ENCODE measurements at regions not wholly inside any gene's neighbourhood (a gene's known extent, or its start where the extent isn't known, plus 50 kb on each side); places are given as distances from the start of the nearest gene placed in this dataset.

DNA sequence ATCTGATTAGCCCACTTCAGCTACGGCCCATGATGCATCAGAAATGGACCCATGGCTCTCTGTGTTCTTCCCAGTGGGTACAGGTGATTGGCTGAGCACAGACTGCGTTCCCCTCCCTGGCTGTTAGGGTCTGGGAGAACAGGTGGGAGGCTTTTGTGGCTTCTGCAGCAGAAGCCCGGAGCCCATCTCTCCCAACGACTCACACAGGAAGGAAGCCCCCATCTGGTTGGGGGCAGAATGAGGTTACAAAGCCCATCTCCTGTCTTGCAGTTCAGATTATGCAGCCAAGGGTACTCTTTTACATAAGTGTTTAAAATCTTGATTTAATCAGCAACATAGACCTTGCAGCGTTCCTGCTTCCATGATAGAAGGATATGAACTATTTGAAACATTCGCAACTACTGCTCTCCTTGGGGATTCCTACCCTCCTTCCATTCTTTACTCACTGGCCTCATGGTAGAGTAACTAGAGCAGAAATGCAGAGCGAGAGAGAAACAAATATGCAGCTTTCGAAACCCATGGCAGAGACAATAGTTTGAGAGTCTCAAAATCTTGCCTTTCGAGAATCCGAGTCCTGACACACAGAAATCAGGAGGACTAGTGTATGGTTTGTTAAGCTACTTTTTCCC, 291.3 kb downstream of the TLE3 start:
- no peak for DNase-seq (ENCODE audit: low read depth)
- no peak overlapping the region for H3K4me3 ChIP-seq (ENCODE audit: control insufficient read depth, low read depth, low read length)
- TF ChIP-seq, protein P1, sequence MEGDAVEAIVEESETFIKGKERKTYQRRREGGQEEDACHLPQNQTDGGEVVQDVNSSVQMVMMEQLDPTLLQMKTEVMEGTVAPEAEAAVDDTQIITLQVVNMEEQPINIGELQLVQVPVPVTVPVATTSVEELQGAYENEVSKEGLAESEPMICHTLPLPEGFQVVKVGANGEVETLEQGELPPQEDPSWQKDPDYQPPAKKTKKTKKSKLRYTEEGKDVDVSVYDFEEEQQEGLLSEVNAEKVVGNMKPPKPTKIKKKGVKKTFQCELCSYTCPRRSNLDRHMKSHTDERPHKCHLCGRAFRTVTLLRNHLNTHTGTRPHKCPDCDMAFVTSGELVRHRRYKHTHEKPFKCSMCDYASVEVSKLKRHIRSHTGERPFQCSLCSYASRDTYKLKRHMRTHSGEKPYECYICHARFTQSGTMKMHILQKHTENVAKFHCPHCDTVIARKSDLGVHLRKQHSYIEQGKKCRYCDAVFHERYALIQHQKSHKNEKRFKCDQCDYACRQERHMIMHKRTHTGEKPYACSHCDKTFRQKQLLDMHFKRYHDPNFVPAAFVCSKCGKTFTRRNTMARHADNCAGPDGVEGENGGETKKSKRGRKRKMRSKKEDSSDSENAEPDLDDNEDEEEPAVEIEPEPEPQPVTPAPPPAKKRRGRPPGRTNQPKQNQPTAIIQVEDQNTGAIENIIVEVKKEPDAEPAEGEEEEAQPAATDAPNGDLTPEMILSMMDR (conservative IDR thresholded peaks at IDR 0.05; ENCODE audit: control insufficient read depth, insufficient read depth, low read depth, low read length), result no peak

DNA sequence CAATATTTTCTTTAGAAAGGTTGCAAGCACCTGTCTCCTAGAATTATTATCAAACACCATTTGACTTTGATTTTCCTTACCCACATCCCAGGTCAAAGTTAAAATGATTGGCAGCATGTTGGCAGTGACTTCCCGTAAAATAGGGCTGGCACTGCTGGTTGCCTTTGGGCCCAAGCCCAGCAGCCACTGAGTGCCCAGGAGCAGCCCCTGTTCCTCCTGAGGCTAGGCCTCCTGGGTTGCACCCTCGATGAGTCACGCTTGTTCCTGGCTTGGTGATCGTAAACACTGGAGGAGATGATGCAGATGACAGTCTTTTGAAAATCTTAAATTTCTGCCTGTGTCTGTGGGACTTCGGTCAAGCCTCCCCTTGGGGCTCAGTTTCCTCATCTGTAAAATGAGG, 290.0 kb downstream of the TLE3 start:
- H3K4me3 ChIP-seq (ENCODE audit: control insufficient read depth, low read depth, low read length), result no peak overlapping the region
- TF ChIP-seq, protein P1 (conservative IDR thresholded peaks at IDR 0.05; ENCODE audit: control insufficient read depth, insufficient read depth, low read depth, low read length), result no peak
- DNase-seq (ENCODE audit: low read depth), result peak; percentile 19

DNA sequence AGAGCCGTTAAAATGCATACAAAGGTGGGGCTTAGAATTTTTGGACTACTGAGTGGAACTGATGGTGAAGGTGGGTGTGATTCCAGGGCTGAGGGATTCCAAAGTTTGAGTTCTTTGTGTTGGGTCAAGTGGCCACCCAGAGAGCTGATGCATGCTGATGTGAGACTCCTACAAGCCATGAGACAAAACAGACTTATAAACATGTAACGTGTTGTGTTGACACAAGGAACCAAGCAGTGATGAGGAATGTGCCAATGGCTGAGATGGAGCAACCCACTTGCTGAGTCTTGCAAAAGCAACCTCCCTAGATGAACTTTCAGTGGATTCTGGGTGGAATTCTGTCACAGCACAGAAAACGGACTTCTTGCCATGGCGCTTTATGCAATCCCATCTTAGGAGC, 289.0 kb downstream of the TLE3 start:
- no peak overlapping the region for H3K4me3 ChIP-seq (ENCODE audit: control insufficient read depth, low read depth, low read length)
- TF ChIP-seq, protein P1 (conservative IDR thresholded peaks at IDR 0.05; ENCODE audit: control insufficient read depth, insufficient read depth, low read depth, low read length), result no peak
- DNase-seq (ENCODE audit: low read depth), result no peak

DNA sequence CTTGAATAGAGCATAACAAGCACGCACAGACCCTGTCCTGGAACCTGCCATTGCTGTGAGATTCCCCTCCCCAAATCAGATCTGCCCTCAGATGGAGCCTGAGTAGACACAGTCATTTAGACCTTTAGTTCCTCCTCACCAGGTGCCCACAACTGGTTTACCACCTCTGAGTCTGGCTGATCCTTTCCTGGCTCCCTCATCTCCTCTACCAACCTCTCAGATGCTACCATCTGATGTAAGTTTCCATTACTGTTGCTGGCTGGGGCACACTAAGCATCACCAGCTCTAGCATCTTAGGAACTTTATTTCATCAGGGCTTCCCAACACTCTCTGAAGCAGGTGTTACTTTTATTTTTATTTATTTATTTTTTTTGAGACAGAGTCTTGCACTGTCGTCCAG, 288.3 kb downstream of the TLE3 start:
- TF ChIP-seq, protein P1 (conservative IDR thresholded peaks at IDR 0.05; ENCODE audit: control insufficient read depth, insufficient read depth, low read depth, low read length), result no peak
- no peak overlapping the region for H3K4me3 ChIP-seq (ENCODE audit: control insufficient read depth, low read depth, low read length)
- DNase-seq (ENCODE audit: low read depth), result no peak

DNA sequence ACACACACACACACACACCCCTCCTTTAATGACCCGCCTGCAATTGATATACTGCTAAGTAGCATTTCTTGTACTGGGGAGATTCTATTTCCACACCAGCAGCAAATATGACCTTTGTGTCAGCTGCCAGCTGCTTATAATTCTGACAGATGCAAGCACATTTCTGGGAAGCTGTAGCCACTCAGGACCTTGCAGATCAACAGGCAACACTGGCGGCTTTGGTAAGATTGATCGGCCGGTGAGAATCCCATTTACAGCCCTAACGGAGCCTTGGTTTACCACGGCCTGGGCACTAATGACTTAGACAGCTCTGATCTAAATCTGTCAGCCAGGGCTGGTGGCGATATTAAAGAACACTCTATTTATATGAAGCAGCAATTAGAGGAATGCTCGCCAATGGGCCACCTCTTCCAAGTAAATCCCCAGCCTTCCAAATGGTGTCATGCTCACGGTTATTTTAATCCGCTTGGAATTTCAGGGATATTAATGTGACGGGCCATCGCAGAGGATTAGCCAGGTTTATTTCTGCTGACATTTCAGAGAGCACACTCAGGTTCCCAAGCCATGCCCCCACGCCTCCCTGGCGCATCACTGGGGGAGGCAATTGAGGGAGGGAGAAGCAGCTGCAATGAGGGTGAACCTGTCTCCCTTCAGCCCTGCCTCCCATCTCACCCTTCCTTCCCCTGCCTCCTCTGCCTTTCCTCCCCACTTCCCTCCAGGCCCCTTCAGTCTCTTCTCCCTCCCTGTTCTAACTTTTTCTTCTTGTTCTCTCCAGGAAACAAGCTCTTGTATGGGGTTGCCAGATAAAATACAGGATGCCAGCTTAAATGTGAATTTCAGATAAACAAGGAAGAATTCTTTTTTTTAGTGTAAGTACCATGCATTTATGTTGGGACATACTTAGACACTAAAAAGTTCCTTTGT, 287.0 kb downstream of the TLE3 start:
- H3K4me3 ChIP-seq (ENCODE audit: control insufficient read depth, low read depth, low read length), result no peak overlapping the region
- DNase-seq (ENCODE audit: low read depth), result no peak

DNA sequence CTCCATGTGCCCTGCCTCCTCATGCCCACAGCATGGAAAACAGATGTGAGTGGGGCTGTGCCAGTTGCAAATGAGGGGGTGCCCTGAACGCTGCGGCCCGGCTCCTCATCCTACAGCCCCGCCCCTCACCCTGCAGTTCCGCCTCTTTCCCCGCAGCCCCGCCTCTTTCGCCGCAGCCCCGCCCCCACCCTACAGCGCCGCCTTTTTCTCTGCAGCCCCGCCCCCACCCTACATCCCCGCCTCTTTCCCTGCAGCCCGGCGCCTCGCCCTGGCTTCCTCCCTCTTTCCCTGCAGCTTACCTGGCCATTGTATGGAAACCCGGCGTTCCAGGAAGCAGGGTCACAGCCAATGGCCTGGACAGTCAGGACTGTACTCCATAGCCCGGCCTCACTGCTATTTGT, 284.9 kb downstream of the TLE3 start:
- TF ChIP-seq, protein P1 (conservative IDR thresholded peaks at IDR 0.05; ENCODE audit: control insufficient read depth, insufficient read depth, low read depth, low read length), result no peak
- no peak overlapping the region for H3K4me3 ChIP-seq (ENCODE audit: control insufficient read depth, low read depth, low read length)
- DNase-seq (ENCODE audit: low read depth), result no peak

More for the DNA sequence above, 287.0 kb downstream of the TLE3 start:
- TF ChIP-seq, protein P1 (conservative IDR thresholded peaks at IDR 0.05; ENCODE audit: control insufficient read depth, insufficient read depth, low read depth, low read length), result no peak

Data from fibroblast of mammary gland (primary cell).